NCI-H524 (cell line): ENCODE measurements at regions not wholly inside any gene's neighbourhood (a gene's known extent, or its start where the extent isn't known, plus 50 kb on each side); places are given as distances from the start of the nearest gene placed in this dataset.

Source experiments
- DNase-seq, 2 experiments: peaks; one replicate each; lab custom pipeline; 2025; lab: John Stamatoyannopoulos, UW

DNA sequence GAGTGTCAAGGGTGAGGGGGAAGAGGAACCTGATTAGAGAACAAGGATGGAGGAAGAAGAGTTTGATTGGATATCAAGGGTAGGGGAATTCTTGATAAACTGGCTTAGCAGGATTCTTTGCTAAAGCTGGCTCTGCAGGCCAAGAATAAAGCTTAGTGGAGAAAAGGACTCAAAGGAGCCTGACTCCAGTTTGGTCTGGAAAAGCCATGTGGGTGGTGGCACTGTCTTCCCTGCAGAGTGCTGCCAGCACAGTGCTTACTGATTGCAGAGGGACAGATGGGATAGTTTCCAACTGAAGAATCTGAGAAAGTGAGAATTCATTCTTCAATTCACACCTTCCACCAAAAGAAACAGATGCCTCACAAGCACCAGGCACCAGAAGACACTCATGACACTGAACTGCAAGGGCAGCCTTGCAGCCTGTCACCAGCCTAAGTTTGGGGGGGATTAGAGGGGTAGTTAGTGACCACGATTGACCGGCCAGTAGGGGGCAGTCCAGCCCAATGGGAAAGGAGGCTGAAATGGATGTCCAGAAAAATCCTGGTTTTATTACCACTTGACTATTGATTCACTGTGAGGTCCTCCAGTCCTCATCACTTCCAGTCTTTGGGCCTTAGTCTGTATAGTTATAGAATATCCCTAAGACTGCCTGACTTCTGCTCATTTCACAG is 334.5 kb downstream of the SMAD2 start:
- DNase-seq: peak in 1 of 2 experiments; percentile 17

DNA sequence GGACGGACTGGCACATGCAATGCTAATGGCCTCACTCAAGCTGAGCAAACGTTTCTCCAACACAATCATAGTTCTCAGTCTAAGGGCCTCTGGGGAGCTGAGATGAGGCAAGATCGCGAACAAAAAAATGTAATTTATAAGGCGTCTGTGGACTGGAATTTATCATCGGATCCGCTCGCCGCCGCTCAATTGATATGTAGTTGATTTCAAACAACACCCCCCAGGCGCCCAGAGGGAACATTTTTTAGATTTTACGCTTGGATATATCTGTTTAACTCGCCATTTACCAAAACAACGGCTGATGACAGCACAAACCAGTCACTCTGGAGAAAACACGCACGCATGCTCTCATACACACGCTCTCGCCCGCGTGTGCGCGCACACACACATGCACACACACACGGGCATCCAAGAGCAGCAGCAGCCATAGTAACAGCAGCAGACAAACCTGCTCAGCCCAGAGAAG is 335.8 kb downstream of the SMAD2 start:
- peak; percentile 30 to 62 for DNase-seq

DNA sequence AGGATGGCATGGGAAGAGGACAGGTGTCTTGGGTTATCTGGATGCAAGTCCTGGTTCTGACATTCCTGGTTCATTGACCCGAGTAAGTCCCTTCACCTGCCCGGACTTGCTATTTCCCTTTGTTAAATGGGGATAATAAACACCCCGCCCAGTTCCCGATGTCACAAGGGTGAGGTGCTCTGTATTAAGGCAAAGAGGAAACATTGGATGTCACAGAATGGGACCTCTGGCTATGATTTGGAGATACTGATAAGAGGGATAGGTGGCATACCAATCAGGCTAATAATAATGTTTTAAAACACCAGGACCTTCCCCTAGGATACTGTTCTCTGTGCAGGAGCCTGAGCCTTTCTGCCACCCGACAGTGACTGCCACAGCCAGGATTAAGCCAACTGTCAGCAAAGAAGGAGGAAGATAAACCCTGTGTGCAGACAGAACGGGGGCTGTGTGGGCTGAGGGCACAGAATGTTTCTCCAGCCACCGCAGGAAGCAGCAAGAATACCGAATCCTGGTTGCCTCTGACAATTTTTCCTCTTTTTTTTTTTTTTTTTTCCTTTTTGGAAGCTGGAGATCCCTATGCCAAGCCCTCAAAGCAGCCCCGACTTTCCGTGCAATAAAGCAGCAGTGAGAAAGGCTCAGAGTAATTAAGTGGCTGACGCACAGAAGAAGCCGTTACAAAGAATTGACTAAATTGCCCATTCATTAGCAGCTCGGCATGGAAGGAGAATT is 336.6 kb downstream of the SMAD2 start:
- DNase-seq: peak; percentile 38 to 69

DNA sequence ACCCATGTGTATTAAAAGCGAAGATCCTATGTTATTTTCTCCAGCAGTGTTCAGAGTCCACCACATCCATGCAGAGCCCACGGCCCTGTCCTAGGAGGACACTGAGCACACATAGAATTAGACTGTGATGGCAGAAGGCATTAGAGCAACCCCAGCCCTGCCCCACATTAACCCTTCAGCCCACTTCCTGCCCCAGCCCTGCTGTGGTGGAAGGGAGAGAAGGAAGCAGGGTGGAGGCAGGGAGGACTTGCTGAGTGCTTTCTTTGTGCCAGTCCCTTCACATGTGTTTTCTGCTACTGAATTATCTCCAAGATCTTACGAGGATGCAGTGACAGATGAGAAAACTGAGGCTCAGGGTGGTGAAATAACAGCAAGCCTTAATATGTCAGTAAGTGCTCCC is 339.0 kb downstream of the SMAD2 start:
- DNase-seq: no peak

DNA sequence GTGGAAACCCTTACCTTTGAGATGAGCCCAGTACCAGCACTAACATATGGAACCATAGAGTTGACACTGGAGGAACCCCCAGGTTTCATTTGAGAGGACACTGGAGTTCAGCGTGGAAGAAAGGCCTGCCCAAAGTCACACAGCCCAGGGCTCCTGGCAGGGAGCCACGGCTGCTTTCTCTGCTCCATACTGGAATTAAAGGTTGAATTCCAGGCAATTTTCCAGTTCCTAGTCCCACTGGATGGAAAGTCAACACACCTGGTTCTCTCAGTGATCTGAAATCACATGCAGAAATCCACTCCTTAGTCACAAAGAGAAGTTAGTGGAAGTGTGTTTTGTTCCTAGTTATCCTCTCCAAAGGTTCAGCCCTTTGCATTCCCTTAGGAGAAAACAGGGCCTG is 336.1 kb upstream of the SKOR2 start:
- DNase-seq: no peak

DNA sequence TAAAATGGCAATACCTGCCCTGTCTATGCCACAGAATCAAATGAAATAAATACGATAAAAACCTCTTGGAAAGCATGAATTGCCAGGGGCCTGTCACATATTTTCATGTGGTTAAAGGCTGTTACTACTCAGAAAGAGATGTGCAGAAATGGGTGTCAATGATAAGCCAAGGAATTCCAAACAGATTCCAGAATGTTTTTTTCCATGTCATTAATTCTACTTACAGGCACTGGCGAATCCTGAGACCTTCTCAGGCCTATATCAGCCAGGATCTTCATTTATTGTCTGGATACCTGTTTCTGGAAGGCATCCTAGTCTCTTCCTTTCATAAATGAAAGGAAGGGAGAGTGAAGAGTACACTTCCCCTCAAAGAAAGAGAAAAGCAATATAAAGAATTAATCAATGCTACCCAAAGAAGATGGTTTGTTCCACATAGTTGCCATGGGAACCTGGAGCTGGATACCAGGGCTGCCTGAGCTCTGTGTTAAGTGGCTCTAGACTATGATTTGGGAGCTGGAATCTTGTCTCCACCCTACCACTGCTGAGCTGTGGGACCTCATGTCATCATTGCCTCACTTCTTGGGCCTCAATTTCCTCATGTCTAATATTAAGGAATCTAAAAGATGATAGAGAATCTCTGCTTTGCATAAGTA is 335.1 kb upstream of the SKOR2 start:
- no peak for DNase-seq

DNA sequence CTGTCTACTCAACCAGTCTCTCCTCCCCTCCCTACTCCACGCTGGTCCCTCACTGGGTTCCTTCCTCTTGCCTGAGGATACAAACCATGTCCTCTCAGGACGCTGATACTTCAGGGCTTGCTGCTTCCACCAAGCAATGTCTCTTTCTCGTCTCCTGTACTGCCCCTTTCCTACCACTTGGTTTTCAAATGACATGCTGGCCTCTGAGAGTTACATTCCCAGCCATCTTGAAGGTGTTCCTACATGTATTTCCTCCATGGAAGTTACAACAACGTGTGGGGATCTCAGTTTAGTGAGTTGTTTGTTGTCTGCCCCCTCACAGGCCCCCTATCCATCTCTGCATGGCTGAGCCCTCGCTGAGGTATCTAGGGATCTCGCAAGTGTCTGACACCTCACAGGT is 334.5 kb upstream of the SKOR2 start:
- DNase-seq: no peak

DNA sequence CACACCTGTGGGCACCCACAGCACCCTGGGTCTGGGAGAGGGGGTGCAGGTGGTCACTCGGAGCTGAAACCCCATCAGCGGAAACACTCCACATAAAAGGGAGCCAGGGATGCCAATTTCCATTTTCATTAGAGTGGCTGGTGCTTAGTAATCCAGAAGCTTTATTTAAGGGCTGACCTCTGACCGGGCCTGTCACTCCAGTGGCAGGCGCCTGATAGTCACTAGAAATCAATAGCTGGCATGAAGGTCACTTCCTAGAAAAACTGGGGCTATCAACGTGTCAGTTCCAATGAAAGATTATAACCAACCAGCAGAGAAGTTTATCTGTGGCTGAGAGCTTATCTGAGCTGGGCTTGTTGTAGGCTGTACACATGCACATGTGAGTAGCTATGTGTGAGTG is 333.7 kb upstream of the SKOR2 start:
- no peak for DNase-seq

DNA sequence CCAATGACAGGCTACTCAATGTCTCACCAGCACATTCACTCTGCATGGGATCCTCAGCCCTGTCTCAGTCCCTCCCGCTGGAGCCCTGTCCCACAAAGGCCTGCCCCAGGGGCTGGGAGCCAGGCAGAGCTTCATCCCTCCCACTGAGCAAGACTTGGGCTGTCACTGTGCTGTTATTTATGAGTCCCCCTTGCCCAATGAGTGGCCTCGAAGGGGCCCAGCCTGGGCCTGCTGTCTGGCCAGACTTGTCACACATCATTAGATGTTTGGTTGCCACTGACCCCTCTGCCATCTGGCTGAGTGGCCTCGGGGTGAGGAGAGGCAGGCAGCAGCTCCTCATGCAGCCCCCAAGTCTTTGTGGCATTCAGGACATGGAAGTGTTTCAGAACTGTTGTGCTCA is 330.6 kb upstream of the SKOR2 start:
- DNase-seq: no peak

DNA sequence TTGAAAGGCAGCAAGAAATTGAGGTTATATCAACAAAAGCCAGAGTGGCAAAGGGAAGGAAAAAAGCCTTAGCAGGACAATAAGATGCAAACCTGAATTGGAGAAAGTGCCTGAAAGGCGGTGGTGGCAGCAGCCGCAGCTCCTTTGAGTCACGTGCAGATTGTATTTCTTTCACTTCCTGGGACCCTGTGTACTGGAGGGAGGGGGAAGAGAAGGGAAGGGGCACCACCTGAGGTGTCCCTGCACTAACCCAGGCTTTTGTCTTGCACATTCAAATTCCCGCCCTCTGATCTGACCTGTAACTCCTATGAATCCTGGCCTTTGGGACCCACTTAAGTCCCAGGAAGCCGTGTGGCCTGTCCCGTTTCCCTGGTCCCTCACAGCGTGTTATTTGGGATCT is 326.1 kb upstream of the SKOR2 start:
- no peak for DNase-seq

DNA sequence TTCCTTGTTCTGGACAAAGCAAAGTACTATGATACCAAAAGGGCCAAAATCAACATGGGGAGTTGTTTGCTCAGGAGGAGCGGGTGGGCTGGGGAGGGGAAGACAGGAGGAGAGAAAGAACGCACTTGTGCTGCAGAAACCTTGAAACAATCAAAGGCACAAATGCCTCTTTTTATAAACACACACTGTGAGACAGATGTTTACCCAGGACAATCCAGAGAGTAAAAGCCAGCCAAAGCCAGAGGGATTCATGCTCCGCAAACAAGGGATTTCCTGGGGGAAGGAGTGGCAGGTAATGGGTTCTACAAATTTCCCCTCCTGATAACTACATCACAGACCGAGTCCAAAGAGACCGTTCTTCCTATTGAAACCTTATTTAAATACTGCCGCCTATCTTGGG is 323.5 kb upstream of the SKOR2 start:
- DNase-seq: no peak

DNA sequence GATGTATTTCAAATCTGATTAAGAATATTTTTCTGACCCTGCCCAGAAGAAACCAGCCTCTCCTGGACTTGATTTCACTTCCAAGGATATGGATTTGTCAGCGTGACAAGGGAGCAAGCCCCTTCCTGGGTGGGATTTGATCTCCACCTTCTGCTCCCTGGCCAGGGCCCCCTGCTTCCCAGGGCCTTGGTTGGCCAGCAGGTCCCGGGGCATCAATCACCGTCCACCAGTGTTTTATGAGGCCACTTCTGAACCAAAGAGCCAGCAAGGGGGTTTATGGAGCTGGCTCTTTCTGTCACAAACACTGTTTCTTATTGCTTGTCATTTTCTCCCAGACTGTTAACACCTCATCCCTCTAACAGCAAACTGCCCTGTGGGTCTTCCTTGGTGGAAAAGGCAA is 320.5 kb upstream of the SKOR2 start:
- no peak for DNase-seq

DNA sequence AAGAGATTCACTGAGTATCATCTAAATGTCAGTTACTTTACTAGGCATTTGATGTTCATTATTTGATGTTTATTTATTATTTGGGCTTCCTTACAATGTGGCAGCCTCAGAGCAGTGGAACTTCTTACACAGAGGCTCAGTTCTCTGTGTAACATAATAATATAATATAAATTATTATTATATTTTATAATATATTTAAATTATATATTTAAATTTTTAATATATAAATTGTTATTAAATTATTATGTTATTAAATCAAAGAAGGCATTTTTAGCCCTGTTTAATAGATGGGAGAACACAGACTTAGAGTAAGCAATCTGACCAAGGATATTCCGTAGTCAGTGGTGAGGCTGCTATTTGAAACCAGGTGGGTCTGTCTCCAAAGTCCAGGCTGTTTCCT is 315.3 kb upstream of the SKOR2 start:
- DNase-seq: no peak

DNA sequence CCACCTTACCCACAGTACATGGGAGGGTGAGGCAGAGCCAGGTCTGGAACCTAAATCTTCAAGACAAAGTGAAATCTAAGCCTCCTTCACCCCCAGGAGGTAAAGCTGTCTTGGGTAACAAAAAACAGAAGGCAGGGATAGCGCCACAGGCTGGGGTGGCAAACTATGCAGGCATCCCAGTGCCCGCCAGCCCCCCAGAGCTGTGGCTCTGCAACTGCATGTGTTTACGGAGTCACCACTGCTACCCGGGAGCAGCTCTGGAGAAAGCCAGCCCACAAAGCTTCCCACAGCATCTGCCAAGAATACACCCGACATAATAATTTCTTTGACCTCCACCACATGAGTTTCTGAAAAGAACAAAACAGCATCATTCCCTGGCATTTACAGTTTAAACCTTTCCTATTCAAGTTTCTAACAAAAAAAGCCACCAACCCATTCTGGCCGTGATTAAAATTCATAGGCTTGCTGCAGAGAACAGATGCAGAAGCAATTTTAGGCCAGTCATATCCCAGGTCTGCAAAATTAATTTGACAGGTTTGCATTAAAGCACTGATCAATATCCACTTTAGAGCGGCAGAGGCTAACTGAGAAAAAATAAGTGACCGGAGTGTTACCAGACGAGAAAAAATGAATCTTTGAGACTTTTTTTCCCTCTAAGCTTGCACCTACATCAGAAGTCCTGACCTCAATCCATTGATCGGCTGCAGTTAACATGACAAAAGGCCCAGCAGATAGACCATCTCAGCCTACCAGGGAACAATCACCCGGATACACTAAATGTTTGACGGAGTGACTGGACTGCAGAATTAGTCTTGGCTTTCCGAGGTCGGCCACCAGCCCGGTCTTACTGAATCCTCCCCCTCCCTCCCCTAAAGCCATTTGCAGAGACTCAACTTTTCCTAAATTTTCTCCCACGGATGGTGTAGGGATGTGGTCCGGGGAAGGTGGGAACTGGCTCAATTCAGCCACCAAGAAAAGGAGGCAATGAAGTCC is 309.6 kb upstream of the SKOR2 start:
- no peak for DNase-seq

DNA sequence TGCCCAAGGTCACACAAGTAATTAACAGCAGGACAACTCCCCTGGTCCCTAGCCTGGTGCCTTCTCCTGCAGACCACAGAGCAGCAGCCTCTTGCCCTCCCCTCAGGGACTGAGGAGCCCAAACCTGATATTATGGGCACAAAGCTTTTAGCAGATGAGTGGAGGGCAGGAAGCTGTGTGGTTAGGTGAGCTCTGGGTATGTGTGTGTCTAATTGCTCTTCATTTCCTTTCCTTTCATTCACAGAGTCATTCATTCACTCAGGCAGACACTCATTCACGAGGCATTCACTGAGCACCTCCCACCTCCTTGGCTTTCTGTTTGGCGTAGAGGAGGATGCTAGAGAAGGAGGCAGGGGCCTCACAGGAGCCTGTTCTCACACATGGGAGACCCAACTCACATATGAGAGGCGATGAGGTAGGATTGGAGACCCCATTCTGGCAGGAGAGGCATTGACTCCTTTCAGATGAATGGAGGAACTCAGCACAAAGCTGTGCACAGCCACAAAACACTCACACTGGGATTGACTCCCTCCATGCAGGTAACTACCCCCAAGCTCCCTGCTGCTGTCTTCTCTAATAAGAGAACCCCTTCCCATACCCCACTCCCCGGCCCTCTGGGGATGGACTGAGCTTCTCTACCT is 306.8 kb upstream of the SKOR2 start:
- no peak for DNase-seq

DNA sequence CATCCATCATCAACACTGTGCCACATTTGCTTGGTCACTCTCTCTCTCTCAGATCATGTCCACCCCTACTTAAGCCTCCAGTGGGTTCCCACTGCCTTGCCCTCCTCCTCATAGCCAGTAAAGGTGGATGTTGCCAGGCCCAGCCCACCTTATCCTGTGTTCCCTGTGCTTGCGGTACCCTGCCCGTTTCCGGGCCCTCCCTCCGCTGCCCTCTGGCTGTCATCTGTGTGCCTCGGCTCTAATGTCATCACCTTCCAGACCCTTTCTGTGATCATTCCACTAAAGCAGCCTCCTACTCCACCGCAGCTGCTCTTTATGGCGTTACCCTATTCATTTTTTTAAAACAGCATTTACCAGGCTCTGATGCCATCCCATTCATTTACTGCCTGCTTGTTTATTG is 305.7 kb upstream of the SKOR2 start:
- no peak for DNase-seq

DNA sequence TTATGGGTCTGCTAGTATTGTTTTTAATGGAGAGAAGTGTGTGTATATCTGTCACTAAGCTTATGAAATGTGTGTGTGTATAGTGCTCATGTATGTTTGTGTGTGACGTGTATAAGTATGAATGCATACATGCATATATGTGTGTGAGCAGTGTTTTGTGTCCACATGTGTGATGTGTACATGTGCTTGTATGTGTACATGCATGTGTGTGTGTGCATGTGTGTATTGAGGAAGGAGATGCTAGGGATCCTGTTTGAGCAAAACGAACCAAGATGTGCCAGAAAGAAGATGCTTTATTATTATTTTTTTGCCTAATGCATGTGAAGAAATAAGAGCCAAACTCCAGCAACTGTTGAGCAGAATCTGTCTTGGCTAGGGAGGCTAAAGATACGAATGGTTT is 301.3 kb upstream of the SKOR2 start:
- DNase-seq: no peak

DNA sequence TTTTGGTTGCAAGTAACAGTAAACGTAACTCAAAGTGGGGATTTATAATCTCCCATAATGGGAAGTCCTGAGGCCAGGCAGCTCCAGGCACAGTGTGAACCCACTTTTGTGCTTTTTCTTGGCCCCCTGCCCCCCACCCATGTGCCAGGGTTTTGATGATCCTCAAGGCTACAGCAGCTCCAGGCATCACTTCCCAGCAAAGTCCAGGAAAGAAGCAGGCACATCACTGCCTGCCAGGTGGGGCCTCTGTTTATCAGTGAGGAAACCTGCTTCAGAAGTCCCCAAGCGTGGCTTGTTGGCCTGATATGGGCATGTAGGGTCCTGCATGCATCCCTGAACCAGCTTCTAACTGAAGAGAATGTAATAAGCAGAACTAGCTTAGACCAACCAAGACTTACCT is 299.2 kb upstream of the SKOR2 start:
- no peak for DNase-seq

DNA sequence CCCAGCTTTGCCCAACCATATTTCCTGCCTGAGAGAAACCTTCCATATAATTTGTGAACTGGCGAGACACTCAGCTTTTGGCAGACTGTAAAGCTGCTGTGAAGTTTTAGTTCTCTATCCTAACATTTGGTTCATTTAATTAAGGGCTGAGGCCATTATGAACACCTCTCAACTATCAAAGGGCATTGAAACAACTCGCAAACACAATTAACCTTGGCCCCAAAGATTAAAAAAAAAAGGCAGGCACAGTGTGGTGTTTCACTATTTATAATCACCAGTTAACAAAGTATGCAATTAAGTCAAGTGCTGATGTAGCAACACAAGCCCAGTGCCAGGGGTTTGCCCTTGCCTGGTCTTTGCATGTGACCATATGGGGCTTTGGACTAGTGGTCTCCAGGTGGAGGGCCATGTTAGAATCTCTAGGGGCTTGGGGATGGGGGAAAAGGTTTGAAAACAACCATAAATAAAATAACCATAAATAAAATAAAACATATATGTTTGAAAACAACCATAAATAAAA is 297.6 kb upstream of the SKOR2 start:
- DNase-seq: no peak

DNA sequence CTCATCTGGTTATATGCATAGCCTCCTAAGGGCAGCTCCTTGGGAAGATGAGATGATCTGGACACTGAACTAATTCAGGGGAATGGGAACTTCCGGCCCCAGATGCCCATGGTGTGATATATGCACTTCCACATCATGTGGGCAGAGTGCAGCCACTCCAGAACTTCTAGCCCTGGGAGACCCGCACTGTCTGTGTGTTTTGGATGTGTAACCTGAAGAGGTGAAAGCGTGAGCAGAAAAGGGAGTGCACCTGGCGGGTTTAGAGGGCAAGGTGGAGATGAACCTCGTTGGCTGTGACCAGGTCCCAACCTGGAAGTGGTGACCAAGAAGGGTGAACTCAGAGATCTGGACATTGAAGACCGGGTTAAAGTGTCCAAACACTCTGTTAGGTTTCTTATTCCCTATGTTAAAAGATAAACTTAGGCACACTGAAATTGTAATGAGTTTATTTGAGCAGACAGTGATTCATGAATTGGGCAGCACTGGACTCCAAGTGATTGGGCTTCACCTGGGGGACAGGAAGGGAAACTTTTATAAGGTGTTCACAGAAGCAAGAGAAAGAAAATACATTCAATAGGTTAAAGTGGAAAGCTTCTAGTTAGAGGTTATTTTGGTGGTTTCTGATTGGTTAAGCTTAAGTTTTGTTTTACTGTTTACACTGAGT is 296.2 kb upstream of the SKOR2 start:
- DNase-seq: no peak

DNA sequence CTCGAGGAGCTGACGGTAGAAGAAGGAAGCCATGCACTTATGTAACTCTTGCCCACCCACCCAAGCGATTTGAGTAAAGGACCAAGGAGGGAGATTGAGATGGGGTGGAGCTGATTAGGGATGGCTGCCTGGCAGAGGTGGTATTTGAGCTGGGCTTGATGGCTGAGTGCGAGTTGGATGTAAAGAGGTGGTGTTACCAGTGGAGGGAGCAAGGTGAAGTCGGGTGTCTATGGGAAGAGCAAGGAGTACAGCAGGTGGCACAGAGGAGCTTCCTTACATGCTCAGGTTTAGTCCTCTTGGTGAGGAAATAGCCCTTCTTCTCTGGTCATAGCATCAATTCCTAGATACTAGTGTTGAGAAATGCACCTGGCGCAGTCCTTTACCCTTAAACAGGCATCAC is 294.2 kb upstream of the SKOR2 start:
- DNase-seq: no peak
